A673 (cell line): ENCODE measurements at regions not wholly inside any gene's neighbourhood (a gene's known extent, or its start where the extent isn't known, plus 50 kb on each side); places are given as distances from the start of the nearest gene placed in this dataset.

Experiments used
- BruUV-seq: library from RNA; stranded (reverse); fragments of 400-500 nt; replicated peaks from 2 replicates; lab custom pipeline; 2021; lab: Mats Ljungman, UMichigan
- CTCF ChIA-PET: fragments of 300-600 bp; sonication (Branson Sonifier 250); formaldehyde crosslinking; loops from one replicate; lab custom pipeline; 2022; ENCODE audit warnings: antibody characterized with exemption; lab: Charles Lee
- POLR2A ChIA-PET: fragments of 300-600 bp; sonication (Branson Sonifier 250); formaldehyde crosslinking; loops from one replicate; lab custom pipeline; 2022; ENCODE audit warnings: antibody characterized with exemption; ENCODE audit not compliant: low non-redundant PET; lab: Charles Lee
- DNase-seq: peaks from one replicate; pipeline ENCODE4 v3.0.0-alpha.2; 2015; ENCODE audit warnings: low spot score
- H3K27ac ChIP-seq: fragments of 200-600 bp; sonication (generic); 2 replicates; pipeline ENCODE4 v1.5.1; 2016; ENCODE audit warnings: mixed run types, low read depth, mild to moderate bottlenecking, mixed read lengths, antibody characterized with exemption, low read length; ENCODE audit not compliant: poor library complexity, severe bottlenecking
- H3K27me3 ChIP-seq: fragments of 200-600 bp; sonication (generic); replicated peaks from 2 replicates; pipeline ENCODE4 v1.6.1; 2017; ENCODE audit warnings: mixed run types, low read depth, mild to moderate bottlenecking, mixed read lengths, antibody characterized with exemption, low read length; ENCODE audit not compliant: insufficient read depth, poor library complexity
- H3K36me3 ChIP-seq: fragments of 200-600 bp; sonication (generic); 2 replicates; pipeline ENCODE4 v1.6.1; 2016; ENCODE audit warnings: mixed run types, mild to moderate bottlenecking, mixed read lengths, antibody characterized with exemption, low read length; ENCODE audit not compliant: insufficient read depth, poor library complexity, severe bottlenecking
- H3K4me1 ChIP-seq: fragments of 200-600 bp; sonication (generic); 2 replicates; pipeline ENCODE4 v1.6.1; 2017; ENCODE audit warnings: mixed run types, mild to moderate bottlenecking, mixed read lengths, antibody characterized with exemption, low read length; ENCODE audit not compliant: insufficient read depth, poor library complexity, severe bottlenecking
- H3K4me3 ChIP-seq: fragments of 200-600 bp; sonication (generic); 2 replicates; pipeline ENCODE4 v1.5.1; 2016; ENCODE audit warnings: low read depth, mixed run types, mild to moderate bottlenecking, mixed read lengths, low read length; ENCODE audit not compliant: poor library complexity, severe bottlenecking
- H3K9me3 ChIP-seq: fragments of 200-600 bp; sonication (generic); 2 replicates; pipeline ENCODE4 v1.6.1; 2016; ENCODE audit warnings: mixed run types, low read depth, mild to moderate bottlenecking, mixed read lengths, antibody characterized with exemption, low read length; ENCODE audit not compliant: poor library complexity, severe bottlenecking
- EZH2 ChIP-seq: fragments of 200-600 bp; sonication (generic); IDR thresholded peaks from 2 replicates; pipeline ENCODE4 v1.6.1; 2017; ENCODE audit warnings: borderline replicate concordance, low read depth, mild to moderate bottlenecking, mixed read lengths, antibody characterized with exemption, low read length; ENCODE audit not compliant: poor library complexity, severe bottlenecking
- intact Hi-C: fragments of 100-400 bp; cut with micrococcal nuclease; formaldehyde crosslinking; loops from one replicate; pipeline ENCODE4 v1.10.0; 2022; ENCODE audit not compliant: unreplicated experiment
- TF ChIP-seq, protein P1 (sequence below): fragments of 300-800, 200-600 bp; sonication (generic); conservative IDR thresholded peaks from 2 replicates; pipeline ENCODE4 v1.5.1; 2017; ENCODE audit warnings: low read depth, mild to moderate bottlenecking, antibody characterized with exemption, low read length, moderate library complexity, mixed read lengths

DNA sequence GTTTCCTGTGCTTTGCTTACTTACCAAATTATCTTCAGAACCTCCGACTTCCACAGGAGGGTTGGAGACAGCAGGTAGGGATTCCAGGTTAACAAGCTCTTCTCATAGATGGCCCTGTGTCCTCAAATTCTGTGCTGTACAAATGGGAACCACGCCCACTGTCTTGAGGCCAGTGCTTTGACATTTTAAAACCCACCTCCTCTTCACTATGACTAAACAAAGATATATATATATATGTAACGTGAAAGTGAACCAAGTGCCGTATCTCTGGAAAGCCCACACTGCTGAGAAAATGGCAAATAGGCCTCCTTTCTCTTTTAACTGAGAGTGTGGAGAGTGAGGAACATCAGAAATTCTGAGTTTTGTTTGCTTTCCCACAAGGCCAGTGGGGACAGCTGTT lies 99.6 kb downstream of the ZBTB18 start:
- H3K27me3 ChIP-seq = no peaks in the 10 kb centered on the region
- no peaks in the 10 kb centered on the region for H3K36me3 ChIP-seq
- no peak for DNase-seq
- intact Hi-C loops = no loop called here
- no TSS peak for BruUV-seq
- no peaks in the 10 kb centered on the region for H3K4me1 ChIP-seq
- TF ChIP-seq EZH2 = no peak
- TF ChIP-seq, protein P1, sequence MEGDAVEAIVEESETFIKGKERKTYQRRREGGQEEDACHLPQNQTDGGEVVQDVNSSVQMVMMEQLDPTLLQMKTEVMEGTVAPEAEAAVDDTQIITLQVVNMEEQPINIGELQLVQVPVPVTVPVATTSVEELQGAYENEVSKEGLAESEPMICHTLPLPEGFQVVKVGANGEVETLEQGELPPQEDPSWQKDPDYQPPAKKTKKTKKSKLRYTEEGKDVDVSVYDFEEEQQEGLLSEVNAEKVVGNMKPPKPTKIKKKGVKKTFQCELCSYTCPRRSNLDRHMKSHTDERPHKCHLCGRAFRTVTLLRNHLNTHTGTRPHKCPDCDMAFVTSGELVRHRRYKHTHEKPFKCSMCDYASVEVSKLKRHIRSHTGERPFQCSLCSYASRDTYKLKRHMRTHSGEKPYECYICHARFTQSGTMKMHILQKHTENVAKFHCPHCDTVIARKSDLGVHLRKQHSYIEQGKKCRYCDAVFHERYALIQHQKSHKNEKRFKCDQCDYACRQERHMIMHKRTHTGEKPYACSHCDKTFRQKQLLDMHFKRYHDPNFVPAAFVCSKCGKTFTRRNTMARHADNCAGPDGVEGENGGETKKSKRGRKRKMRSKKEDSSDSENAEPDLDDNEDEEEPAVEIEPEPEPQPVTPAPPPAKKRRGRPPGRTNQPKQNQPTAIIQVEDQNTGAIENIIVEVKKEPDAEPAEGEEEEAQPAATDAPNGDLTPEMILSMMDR = no peak
- no peak overlapping the region for H3K4me3 ChIP-seq
- CTCF ChIA-PET = no interaction called here
- no peak overlapping the region for H3K27ac ChIP-seq
- no peaks in the 10 kb centered on the region for H3K9me3 ChIP-seq
- POLR2A ChIA-PET = no interaction called here

DNA sequence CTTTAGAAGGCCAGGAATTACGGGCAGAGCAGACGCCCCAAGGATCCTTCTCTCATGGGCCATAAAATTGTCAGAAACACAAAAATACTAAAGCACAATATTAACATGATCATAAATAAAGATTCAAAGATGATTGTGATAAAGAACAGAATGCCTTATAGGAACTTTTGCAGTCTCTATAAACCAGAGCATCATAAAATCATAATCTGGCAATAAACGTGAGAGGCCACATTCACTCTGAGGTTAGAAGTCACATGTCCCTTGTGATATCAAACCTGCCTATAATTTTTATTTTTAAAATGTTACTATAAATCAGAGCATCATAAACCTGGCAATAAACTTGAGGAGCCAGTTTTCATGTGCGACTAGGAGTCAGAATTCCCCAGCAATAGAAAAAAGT lies 100.5 kb downstream of the ZBTB18 start:
- ChIA-PET CTCF (no interaction called here), POLR2A (no interaction called here)
- Histone ChIP-seq H3K27me3 (no peaks in the 10 kb centered on the region), H3K4me3 (no peak overlapping the region), H3K4me1 (no peaks in the 10 kb centered on the region), H3K27ac (no peak overlapping the region), H3K9me3 (no peaks in the 10 kb centered on the region), H3K36me3 (no peaks in the 10 kb centered on the region)
- intact Hi-C loops = no loop called here
- BruUV-seq = no TSS peak
- no peak for DNase-seq
- TF ChIP-seq EZH2 = no peak
- TF ChIP-seq, protein P1 = no peak

DNA sequence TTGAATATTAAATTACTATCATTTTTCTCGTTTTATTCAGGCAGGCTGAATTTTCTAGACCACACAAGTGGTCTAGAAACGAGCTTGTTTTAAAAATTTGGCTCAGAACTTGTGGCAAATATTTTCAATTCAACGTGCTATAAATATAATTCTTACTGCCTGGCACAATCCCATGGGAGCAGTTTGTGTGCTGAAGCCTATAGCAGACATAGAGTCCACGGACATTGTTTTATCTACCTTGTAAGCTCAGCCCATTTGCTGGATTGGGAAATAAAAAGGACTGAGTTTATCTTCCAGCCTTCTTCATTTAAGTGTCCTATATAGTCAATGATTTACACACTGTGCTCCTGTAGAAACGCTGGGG lies 103.4 kb downstream of the ZBTB18 start:
- Histone ChIP-seq H3K27ac (no peak overlapping the region), H3K36me3 (no peaks in the 10 kb centered on the region), H3K27me3 (no peaks in the 10 kb centered on the region), H3K9me3 (no peaks in the 10 kb centered on the region), H3K4me3 (no peak overlapping the region), H3K4me1 (no peaks in the 10 kb centered on the region)
- TF ChIP-seq, protein P1 = no peak
- no peak for TF ChIP-seq EZH2
- no peak for DNase-seq
- intact Hi-C loops = no loop called here
- no TSS peak for BruUV-seq
- POLR2A ChIA-PET = no interaction called here
- CTCF ChIA-PET = no interaction called here
